ENCODE measurements at regions not wholly inside any gene's neighbourhood (a gene's known extent, or its start where the extent isn't known, plus 50 kb on each side); places are given as distances from the start of the nearest gene placed in this dataset.

- ATAC-seq = no peak
- ChIA-PET CTCF (no interaction called here), POLR2A (no interaction called here), RAD21 (ENCODE audit: low non-redundant PET in 1 of 2, low total read pairs in 2 of 2, uncharacterized antibody in 2 of 2, unreplicated experiment in 2 of 2) (no interaction called here)
- no peak for DNase-seq (ENCODE audit: low read depth, low spot score)
- H3K4me2 ChIP-seq (ENCODE audit: low read length) = no peak overlapping the region
- H3K4me1 ChIP-seq (ENCODE audit: control insufficient read depth in 1 of 2, insufficient read depth in 2 of 2, low read length in 2 of 2) = no peaks in the 10 kb centered on the region
- BruUV-seq (replicated peaks) = no TSS peak
- no peak overlapping the region for H3K4me3 ChIP-seq (replicated peaks in 1 of 2; ENCODE audit: low read depth in 1 of 2, low read length in 2 of 2)
- no peak overlapping the region for H3K27ac ChIP-seq (ENCODE audit: low read depth, low read length)
- no peaks in the 10 kb centered on the region for H3K79me2 ChIP-seq (ENCODE audit: insufficient read depth, low read length)
- H3K9me2 ChIP-seq (ENCODE audit: insufficient read depth) = no peaks in the 10 kb centered on the region; the same call in 1 of the 2 replicates
- H3K9ac ChIP-seq (ENCODE audit: low read length) = no peak overlapping the region
- no peak overlapping the region for H2AFZ ChIP-seq (ENCODE audit: low read depth, low read length, poor library complexity, severe bottlenecking)
- H3K27me3 ChIP-seq (ENCODE audit: insufficient read depth, low read length) = peaks cover 32% of the 10 kb centered on the region
- no peak for TF ChIP-seq CTCF (IDR thresholded peaks at IDR 0.05 in 2 of 3, conservative IDR thresholded peaks at IDR 0.05 in 1 of 3; ENCODE audit: borderline replicate concordance in 1 of 3, insufficient read depth in 1 of 3, low read depth in 2 of 3, low read length in 2 of 3)
- TF ChIP-seq ELF1 (IDR thresholded peaks at IDR 0.05; ENCODE audit: borderline replicate concordance, low read depth) = no peak
- no peak for TF ChIP-seq SIN3A (IDR thresholded peaks at IDR 0.05; ENCODE audit: low read depth)
- no peak for TF ChIP-seq ATF3 (IDR thresholded peaks at IDR 0.05)
- TF ChIP-seq YY1 (IDR thresholded peaks at IDR 0.05; ENCODE audit: extremely low read depth, insufficient replicate concordance, low read depth, low read length) = no peak
- no peak for TF ChIP-seq EZH2phosphoT487 (IDR thresholded peaks at IDR 0.05; ENCODE audit: borderline replicate concordance)
- no peak for TF ChIP-seq SRF (IDR thresholded peaks at IDR 0.05; ENCODE audit: low read depth)
- no peak for TF ChIP-seq ZNF274 (IDR thresholded peaks at IDR 0.05; ENCODE audit: low read depth, low read length)
- TF ChIP-seq POLR2AphosphoS5 (IDR thresholded peaks at IDR 0.05; ENCODE audit: low read depth, low read length) = no peak
- no peak for TF ChIP-seq POLR2A (IDR thresholded peaks at IDR 0.05; ENCODE audit: borderline replicate concordance, extremely low read depth, insufficient read depth, insufficient read length)
- TF ChIP-seq RAD21 (IDR thresholded peaks at IDR 0.05; ENCODE audit: low read depth) = no peak
- no peak for TF ChIP-seq REST (IDR thresholded peaks at IDR 0.05; ENCODE audit: low read depth)
- TF ChIP-seq CBX3 (IDR thresholded peaks at IDR 0.05; ENCODE audit: low read depth) = no peak
- no peak for TF ChIP-seq SP1 (IDR thresholded peaks at IDR 0.05; ENCODE audit: low read depth)
- no peak for TF ChIP-seq CEBPB (IDR thresholded peaks at IDR 0.05; ENCODE audit: low read depth)
- TF ChIP-seq EZH2 (IDR thresholded peaks at IDR 0.05) = no peak
- no peaks in the 10 kb centered on the region for H3K36me3 ChIP-seq (ENCODE audit: control insufficient read depth in 1 of 2, insufficient read depth in 2 of 2, low read length in 2 of 2)
- H3K9me3 ChIP-seq (ENCODE audit: control insufficient read depth in 1 of 2, insufficient read depth in 1 of 2, low read depth in 1 of 2, low read length in 2 of 2) = no peaks in the 10 kb centered on the region
- H4K20me1 ChIP-seq (ENCODE audit: insufficient read depth) = no peaks in the 10 kb centered on the region
- intact Hi-C loops (cut with micrococcal nuclease) = no loop called here
Observed at GRCh38 chr11:112719736-112720525, 241.3 kb upstream of the NCAM1 start.

All from HCT116 (cell line).